NCI-H1436 treated with DMSO at 0.1 percent for 48 hours (cell line): ENCODE measurements at regions not wholly inside any gene's neighbourhood (a gene's known extent, or its start where the extent isn't known, plus 50 kb on each side); places are given as distances from the start of the nearest gene placed in this dataset.
"Not testable (repeated sequence)": the region's sequence is repeated elsewhere in the genome, so short reads cannot be mapped to it uniquely, and the experiment has no call there.

Experiments used
- DNase-seq: peaks from one replicate; lab custom pipeline; 2025; lab: John Stamatoyannopoulos, UW

DNA sequence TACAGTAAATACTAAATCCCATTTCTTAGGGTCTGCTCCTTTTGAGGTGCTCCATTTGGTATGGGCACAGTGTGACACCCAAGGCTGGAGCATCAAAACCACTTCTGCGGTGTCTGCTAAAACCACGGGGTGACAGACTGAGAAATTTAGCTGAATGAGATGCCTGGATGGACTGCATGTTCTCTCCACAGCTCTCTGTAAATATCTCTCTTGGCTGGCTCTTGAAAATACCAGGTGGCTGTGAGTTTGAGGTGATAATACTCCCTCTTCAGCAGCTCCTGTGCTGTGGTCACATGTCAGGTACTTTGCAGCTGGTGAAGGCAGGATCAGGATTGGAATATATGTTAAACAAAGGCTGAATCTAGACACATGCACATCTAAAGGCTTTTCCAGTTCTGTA, 93.7 kb upstream of the SIMC1 start:
- DNase-seq: no peak

GRCh38 chr5:176149948-176150347, 88.3 kb upstream of the SIMC1 start:
- not testable (repeated sequence) for DNase-seq

DNA sequence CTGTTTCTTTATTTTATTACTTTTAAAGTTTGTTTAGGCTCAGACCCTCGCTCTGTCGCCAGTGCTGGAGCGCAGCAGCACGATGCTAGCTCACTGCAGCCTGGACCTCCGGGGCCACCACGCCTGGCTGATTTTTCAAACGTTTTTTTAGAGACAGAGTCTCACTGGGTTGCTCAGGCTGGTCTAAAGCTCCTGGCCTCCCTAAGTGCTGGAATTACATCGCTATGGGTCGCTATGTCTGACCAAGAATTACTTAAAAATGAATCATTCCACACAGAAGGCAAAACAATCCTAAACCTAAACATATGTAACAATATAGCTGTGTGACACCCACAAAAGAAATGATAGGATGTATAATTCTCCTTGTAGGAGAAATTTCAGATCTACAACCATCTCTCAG, 86.9 kb upstream of the SIMC1 start:
- no peak for DNase-seq

DNA sequence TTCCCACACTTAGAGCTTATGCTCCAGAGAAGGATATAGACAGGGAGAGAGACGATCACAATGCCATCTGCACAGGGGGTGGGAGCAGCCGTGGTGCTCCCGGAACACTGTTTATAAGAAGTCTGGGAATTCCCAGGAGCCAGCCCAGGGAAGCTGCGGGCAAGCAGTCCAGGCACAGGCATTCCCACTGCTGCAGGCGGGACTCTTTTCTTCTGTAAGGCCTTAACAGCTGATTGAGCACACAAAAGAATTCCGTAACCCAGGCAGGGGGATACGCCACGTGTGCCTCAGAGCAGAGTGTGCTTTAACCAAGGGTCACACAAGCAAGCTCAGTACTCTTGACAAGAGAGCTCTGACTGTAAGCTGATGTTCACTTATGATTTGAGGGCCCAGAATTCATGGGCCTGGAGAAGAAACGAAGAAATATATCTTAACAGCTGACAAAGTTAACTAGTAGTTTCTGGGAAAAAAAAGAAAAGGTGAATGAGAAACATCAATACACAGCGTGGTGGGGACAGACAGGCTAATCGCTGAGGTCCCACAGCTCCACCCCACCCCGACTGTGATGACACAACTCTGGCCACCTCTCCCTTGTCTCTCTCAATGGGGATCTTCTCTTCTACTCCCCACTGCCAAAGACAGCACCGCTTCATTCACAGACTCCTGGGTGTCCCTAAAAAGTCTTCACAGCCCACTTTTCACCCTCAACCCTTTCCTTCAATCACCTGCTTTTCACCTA, 85.9 kb upstream of the SIMC1 start:
- no peak for DNase-seq

- no peak for DNase-seq
Observed at GRCh38 chr5:176152930-176153311, 85.3 kb upstream of the SIMC1 start.

GRCh38 chr5:176153741-176154140, 84.5 kb upstream of the SIMC1 start:
- DNase-seq: no peak

GRCh38 chr5:176154821-176155220, 83.4 kb upstream of the SIMC1 start:
- DNase-seq: no peak

GRCh38 chr5:176155922-176156359, 82.3 kb upstream of the SIMC1 start:
- DNase-seq: no peak

GRCh38 chr5:176157656-176158055, 80.6 kb upstream of the SIMC1 start:
- DNase-seq: no peak

GRCh38 chr5:176161431-176161830, 76.8 kb upstream of the SIMC1 start:
- no peak for DNase-seq

GRCh38 chr5:176162198-176162597, 76.0 kb upstream of the SIMC1 start:
- DNase-seq: no peak

DNA sequence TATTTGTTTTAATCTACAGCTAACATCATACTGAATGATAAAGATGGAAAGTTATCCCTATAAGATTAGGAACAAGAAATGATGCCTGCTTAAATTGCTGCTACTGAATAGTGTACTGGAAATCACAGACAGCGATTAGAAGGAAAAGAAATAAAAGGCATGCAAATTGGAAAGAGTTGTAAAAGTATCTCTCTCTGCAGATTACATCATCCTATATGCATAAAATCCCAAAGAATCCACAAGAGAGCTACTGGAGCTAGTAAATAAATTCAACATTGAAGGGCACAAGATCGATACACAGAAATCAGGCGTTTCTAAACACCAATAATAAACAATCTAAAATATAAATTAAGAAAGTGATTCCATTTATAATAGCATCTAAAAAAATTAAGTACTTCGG, 75.3 kb upstream of the SIMC1 start:
- DNase-seq: no peak

DNA sequence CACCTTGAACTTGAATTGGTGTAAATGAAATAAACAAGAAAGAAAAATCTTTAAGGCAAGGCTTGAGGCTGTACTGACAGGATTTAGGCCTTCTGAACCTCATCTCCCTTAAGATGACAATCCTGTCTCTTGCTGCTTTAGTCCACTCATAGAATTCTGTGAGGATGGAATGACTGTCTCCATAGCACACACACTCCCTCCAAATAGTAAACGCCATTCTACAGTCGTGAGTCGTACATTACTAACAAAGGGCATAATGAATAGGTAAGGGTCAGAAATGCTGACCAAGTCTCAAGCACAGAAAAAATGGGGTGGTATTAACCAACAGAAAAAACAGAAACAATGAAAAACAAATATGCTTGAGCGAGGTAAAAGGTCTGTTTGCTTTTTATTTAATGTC, 71.8 kb upstream of the SIMC1 start:
- DNase-seq: no peak

GRCh38 chr5:176167800-176168199, 70.4 kb upstream of the SIMC1 start:
- DNase-seq: no peak

DNA sequence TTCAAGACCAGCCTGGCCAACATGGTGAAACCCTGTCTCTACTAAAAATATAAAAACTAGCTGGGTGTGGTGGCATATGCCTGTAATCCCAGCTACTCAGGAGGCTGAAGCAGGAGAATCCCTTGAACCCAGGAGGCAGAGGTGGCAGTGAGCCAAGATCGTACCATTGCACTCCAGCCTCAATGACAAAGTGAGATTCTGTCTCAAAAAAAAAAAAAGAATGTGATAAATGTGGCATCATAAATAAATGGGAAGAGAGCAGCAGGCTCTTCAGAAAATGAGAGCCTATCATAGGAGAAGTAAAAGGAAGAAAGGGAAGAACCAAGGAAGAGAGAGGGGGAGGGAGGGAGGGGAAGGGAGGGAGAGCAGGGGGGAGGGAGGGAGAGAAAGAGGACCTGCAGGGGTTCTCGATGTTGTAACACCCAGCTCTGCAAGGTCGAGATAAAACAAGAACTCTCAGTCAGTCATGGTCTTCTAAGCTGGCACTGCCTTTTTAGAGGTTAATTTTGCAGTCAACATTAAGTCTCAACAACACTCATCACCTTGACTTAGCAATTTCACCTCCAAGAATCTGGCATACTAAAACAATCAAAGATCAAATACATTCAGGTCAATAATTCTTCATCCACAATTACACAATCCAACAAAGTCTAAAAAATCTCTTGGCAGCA, 68.7 kb upstream of the SIMC1 start:
- no peak for DNase-seq

GRCh38 chr5:176170084-176170483, 68.1 kb upstream of the SIMC1 start:
- no peak for DNase-seq

- no peak for DNase-seq
Observed at GRCh38 chr5:176171171-176171760, 67.0 kb upstream of the SIMC1 start.

- no peak for DNase-seq
Observed at GRCh38 chr5:176172246-176172645, 66.0 kb upstream of the SIMC1 start.

- no peak for DNase-seq
Observed at GRCh38 chr5:176173647-176174046, 64.6 kb upstream of the SIMC1 start.

DNA sequence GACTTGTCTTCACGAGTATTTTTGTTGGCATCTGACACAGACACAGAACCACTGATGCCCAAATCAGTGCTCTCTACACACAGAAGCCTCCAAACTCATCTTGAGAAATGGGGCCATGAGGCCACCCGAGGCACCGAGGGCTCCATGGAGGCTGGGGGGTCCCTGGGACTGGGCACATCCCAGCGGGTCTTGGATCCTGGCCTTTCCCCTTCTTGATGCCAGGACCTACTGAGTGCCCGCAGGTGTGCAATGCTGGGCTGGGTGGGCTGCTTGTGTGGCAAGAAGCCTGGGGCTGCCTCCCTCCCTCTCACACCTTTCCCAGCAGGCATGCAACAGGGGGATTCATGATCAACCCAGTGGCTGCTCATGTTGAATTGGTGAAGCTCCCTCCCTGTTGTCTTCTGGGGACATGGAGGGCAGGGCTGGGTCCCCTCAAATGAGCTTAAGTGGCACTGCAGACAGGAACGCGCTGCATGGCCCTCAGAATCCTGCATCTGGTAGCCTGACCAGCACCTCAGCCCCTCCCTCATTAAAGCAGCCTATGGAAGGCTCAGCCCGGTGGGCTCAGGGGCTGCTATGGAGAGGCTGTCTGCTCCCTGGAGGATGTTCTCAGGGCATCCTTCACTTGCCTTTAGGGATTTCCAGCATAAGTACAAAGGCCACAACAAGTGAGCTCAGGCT, 63.7 kb upstream of the SIMC1 start:
- DNase-seq: no peak

- DNase-seq: no peak
Observed at GRCh38 chr5:176175101-176175852, 62.9 kb upstream of the SIMC1 start.

- DNase-seq: no peak
Observed at GRCh38 chr5:176176231-176176630, 62.0 kb upstream of the SIMC1 start.
